Pulmonary artery endothelial cell (primary cell): ENCODE measurements at regions not wholly inside any gene's neighbourhood (a gene's known extent, or its start where the extent isn't known, plus 50 kb on each side); places are given as distances from the start of the nearest gene placed in this dataset.
"Not testable (repeated sequence)": the region's sequence is repeated elsewhere in the genome, so short reads cannot be mapped to it uniquely, and the experiment has no call there.

Experiments used
- DNase-seq: peaks from one replicate; pipeline ENCODE4 v3.0.0-alpha.2; 2011; ENCODE audit warnings: low read depth, low spot score

- not testable (repeated sequence) for DNase-seq
Observed at GRCh38 chr3:187475613-187476012, 107.4 kb downstream of the RTP4 start.

- no peak for DNase-seq
Observed at GRCh38 chr3:187473778-187474406, 105.7 kb downstream of the RTP4 start.

GRCh38 chr3:187466306-187466705 lies 98.1 kb downstream of the RTP4 start:
- not testable (repeated sequence) for DNase-seq

DNA sequence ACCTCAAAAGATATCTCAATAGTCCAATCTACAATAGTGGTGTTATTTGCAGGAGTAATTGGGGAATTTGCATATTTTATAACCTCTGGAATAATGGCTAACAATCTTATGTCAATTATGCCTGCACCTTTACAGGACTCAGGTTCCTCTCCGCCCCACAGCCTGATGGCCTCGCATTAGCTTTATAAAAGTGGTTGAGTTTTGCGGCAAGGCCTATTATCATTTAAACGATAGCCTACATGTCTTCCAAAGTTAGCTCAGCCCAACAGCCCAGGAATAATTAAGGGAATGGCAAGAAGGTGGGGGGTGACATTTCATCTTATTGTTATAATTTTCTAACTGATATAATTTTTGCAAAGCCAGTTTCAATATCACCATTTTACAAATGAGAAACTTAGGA lies 97.3 kb downstream of the RTP4 start:
- DNase-seq = no peak

GRCh38 chr3:187464682-187465081 lies 96.5 kb downstream of the RTP4 start:
- no peak for DNase-seq

GRCh38 chr3:187458921-187459320 lies 90.7 kb downstream of the RTP4 start:
- no peak for DNase-seq

DNA sequence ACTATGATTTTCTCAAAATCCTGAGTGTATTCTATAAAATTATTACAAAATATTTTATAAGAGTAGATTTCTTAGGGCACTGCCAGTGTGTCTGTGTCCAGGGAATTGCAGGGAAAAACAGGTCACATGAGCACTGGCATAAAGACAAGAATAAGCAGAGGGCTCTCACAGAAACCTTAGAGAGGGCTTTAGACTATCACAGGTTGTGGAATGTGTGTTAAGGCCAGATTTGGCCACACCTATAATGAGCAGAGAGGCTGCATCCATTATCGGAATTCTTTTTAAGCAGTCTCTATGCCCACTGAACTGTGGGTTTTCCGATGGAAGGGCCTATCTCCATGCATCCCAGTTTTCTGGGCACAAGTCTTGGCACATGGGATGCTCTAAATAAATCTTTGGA lies 90.2 kb downstream of the RTP4 start:
- DNase-seq = no peak

- no peak for DNase-seq
Observed at GRCh38 chr3:187456250-187456649, 88.1 kb downstream of the RTP4 start.

- DNase-seq = no peak
Observed at GRCh38 chr3:187454085-187454815, 86.1 kb downstream of the RTP4 start.

- no peak for DNase-seq
Observed at GRCh38 chr3:187450431-187451190, 82.4 kb downstream of the RTP4 start.

DNA sequence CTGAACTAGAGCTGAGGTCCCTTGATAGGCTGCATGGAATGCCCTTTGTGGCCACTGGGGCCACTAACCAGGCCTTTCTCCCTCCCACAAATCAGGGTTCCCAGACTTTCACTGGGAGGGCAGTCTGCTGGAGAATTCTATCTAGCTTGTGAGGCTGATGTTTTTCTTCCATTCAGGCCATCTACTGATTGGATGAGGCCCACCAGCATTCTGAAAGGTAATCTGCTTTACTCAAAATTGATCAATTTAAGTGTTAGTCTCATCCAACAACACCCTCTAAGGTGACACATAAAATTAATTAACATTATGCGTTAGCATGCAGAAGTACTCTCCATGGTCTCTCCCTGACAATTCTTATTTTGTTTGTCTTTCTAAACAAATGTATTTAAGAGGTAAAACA lies 80.5 kb downstream of the RTP4 start:
- no peak for DNase-seq

DNA sequence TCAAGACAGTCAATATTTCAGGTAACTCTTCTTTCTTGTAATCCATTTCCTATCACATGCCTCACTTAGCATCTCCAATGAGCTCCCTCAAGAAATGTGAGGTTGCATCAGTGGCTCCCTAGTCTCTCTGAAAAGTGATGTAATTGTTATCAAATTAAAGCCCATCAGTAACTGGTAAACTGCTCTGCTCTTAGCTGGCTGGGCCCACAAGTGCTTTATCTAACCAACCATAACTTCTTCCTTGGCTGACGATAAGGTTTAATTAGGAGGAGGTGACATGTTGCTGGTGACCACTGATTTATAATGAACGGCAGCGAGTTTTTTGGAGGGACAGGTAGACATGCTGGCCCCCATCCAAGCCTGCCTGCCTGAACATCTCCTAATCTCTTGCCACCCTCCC lies 79.6 kb downstream of the RTP4 start:
- no peak for DNase-seq

DNA sequence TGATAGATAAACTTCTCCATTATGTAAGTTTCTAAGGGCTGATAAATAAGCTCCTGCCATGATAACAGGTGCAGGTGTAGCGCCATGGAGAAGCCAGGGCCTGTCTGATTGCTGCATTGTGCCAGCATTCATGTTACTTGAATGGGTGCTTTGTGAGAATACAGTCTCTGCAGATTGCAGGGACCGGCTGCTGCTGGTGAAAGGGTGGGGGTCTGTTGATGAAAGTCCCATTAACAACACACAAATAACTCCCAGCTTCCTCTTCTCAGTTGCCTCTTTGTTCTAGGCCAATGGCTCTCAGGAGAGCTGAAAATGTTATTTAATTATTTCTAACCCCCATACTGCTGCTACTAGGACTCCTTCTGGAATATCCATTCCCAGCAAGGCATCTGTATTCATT lies 77.2 kb downstream of the RTP4 start:
- DNase-seq = no peak

GRCh38 chr3:187434524-187434923 lies 66.3 kb downstream of the RTP4 start:
- no peak for DNase-seq

DNA sequence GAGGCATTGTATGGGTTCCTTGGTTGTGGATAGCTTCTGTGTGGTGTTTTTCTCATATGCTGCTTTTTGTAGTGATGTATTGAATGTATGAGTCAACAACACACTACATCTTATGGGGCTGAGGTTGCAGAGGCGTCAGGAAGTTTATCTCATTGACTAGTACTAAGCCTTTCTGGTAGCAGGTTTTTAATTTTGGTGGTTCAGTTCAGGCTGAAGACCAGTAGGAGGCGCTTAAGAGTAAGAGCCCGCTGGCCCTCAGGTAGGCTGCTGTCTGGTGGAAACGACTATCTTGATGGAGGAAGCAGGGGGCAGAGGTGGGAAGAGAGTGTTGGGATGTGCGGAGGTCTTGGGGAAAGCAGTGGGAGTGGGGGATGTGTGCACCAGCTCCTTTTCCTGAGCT lies 62.4 kb downstream of the RTP4 start:
- no peak for DNase-seq
